ENCODE measurements at regions not wholly inside any gene's neighbourhood (a gene's known extent, or its start where the extent isn't known, plus 50 kb on each side); places are given as distances from the start of the nearest gene placed in this dataset.

- TF ChIP-seq CTCF (IDR thresholded peaks at IDR 0.05) (no peak), POLR2A (IDR thresholded peaks at IDR 0.05) (no peak)
Measured at GRCh38 chr10:4643471-4643870, 182.5 kb upstream of the AKR1E2 start.

Data from thyroid gland (tissue), 4 donors.